GM12878 (cell line): ENCODE measurements at regions not wholly inside any gene's neighbourhood (a gene's known extent, or its start where the extent isn't known, plus 50 kb on each side); places are given as distances from the start of the nearest gene placed in this dataset.

Source experiments
- HCFC1 ChIP-seq: fragments of 150-350 bp; IDR thresholded peaks from 2 replicates; pipeline ENCODE4 v1.6.1; 2014; ENCODE audit warnings: low read length
- TF ChIP-seq, protein P1 (sequence below): fragments of 450-650 bp; conservative IDR thresholded peaks from 2 replicates; pipeline ENCODE4 v1.6.1; 2017; ENCODE audit warnings: mild to moderate bottlenecking, moderate library complexity

DNA sequence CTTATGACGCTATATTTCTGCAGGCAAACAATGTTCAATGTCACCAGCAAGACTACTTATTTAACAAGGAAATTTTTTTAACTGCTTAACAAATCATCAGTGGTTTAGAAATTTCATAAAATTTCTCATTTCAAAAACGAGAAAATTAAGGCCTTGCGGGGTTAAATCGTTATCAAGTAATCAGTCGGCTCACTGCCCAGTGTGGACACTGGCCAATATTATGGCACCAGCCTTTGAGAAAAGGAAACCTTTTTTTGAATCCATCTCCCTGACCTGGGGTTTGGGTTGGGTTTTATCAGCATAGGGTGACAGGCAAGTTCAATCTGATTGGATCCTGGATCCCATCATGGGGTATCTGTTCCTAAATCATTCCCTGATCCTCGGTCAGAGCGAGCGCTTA, 461.2 kb downstream of the SETD4 start:
- TF ChIP-seq, protein P1, sequence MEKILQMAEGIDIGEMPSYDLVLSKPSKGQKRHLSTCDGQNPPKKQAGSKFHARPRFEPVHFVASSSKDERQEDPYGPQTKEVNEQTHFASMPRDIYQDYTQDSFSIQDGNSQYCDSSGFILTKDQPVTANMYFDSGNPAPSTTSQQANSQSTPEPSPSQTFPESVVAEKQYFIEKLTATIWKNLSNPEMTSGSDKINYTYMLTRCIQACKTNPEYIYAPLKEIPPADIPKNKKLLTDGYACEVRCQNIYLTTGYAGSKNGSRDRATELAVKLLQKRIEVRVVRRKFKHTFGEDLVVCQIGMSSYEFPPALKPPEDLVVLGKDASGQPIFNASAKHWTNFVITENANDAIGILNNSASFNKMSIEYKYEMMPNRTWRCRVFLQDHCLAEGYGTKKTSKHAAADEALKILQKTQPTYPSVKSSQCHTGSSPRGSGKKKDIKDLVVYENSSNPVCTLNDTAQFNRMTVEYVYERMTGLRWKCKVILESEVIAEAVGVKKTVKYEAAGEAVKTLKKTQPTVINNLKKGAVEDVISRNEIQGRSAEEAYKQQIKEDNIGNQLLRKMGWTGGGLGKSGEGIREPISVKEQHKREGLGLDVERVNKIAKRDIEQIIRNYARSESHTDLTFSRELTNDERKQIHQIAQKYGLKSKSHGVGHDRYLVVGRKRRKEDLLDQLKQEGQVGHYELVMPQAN, result no peak
- TF ChIP-seq HCFC1, result no peak
